Loucy (cell line): ENCODE measurements at regions not wholly inside any gene's neighbourhood (a gene's known extent, or its start where the extent isn't known, plus 50 kb on each side); places are given as distances from the start of the nearest gene placed in this dataset.

Experiments
- H2AFZ ChIP-seq: fragments of 200-600 bp; sonication (generic); 2 replicates; pipeline ENCODE4 v1.6.0; 2016; ENCODE audit warnings: antibody characterized with exemption, mild to moderate bottlenecking, low read length, moderate library complexity
- H3F3A ChIP-seq: fragments of 200-600 bp; 2 replicates; pipeline ENCODE4 v1.6.0; 2016; ENCODE audit warnings: antibody characterized with exemption, low read depth, mild to moderate bottlenecking
- H3K27me3 ChIP-seq: fragments of 200-600 bp; sonication (generic); 2 replicates; pipeline ENCODE4 v1.6.1; 2014; ENCODE audit warnings: low read length, mild to moderate bottlenecking; ENCODE audit not compliant: insufficient read depth, poor library complexity, severe bottlenecking
- H3K36me3 ChIP-seq: fragments of 200-600 bp; sonication (generic); 2 replicates; pipeline ENCODE4 v1.6.1; 2016; ENCODE audit warnings: low read length; ENCODE audit not compliant: insufficient read depth
- H3K4me1 ChIP-seq: fragments of 200-600 bp; sonication (generic); 2 replicates; pipeline ENCODE4 v1.5.1; 2014; ENCODE audit warnings: low read length, mild to moderate bottlenecking; ENCODE audit not compliant: insufficient read depth, poor library complexity, severe bottlenecking
- H3K4me2 ChIP-seq: fragments of 200-600 bp; sonication (generic); 2 replicates; pipeline ENCODE4 v1.6.0; 2014; ENCODE audit warnings: antibody characterized with exemption, low read length, low read depth, mild to moderate bottlenecking; ENCODE audit not compliant: poor library complexity, severe bottlenecking
- H3K4me3 ChIP-seq: fragments of 200-600 bp; sonication (generic); 2 replicates; pipeline ENCODE4 v1.5.1; 2014; ENCODE audit warnings: low read length, mild to moderate bottlenecking, mixed read lengths; ENCODE audit not compliant: poor library complexity, severe bottlenecking
- H3K79me2 ChIP-seq: fragments of 200-600 bp; sonication (generic); 2 replicates; pipeline ENCODE4 v1.6.1; 2014; ENCODE audit warnings: low read length; ENCODE audit not compliant: insufficient read depth
- H3K9ac ChIP-seq: fragments of 200-600 bp; sonication (generic); 2 replicates; pipeline ENCODE4 v1.6.0; 2014; ENCODE audit warnings: mild to moderate bottlenecking, low read depth, low read length, moderate library complexity; ENCODE audit not compliant: poor library complexity, severe bottlenecking
- H3K9me2 ChIP-seq: fragments of 200-600 bp; sonication (generic); replicated peaks from 2 replicates; pipeline ENCODE4 v1.6.1; 2016; ENCODE audit warnings: low read depth, low read length, mixed read lengths
- H3K9me3 ChIP-seq: fragments of 200-600 bp; sonication (generic); 2 replicates; pipeline ENCODE4 v1.6.1; 2014; ENCODE audit warnings: mild to moderate bottlenecking, antibody characterized with exemption, low read length, low read depth; ENCODE audit not compliant: insufficient read depth
- H4K20me1 ChIP-seq: fragments of 200-600 bp; sonication (generic); 2 replicates; pipeline ENCODE4 v1.6.0; 2014; ENCODE audit warnings: antibody characterized with exemption, low read length, mild to moderate bottlenecking; ENCODE audit not compliant: insufficient read depth, poor library complexity, severe bottlenecking
- CTCF ChIP-seq: fragments of 200-600 bp; sonication (generic); conservative IDR thresholded peaks from 2 replicates; pipeline ENCODE4 v1.5.1; 2014; ENCODE audit warnings: mild to moderate bottlenecking, antibody characterized with exemption, low read length
- EZH2phosphoT487 ChIP-seq: fragments of 200-600 bp; IDR thresholded peaks from 2 replicates; pipeline ENCODE4 v1.6.1; 2018; ENCODE audit warnings: antibody characterized with exemption, mild to moderate bottlenecking, moderate library complexity, borderline replicate concordance

GRCh38 chr3:150333477-150333876 lies 74.6 kb upstream of the TSC22D2 start:
- Histone ChIP-seq H3K79me2 (no peaks in the 10 kb centered on the region), H4K20me1 (no peaks in the 10 kb centered on the region), H3K27me3 (no peaks in the 10 kb centered on the region), H3K4me2 (no peak overlapping the region), H3K9me3 (no peaks in the 10 kb centered on the region), H3K4me1 (no peaks in the 10 kb centered on the region), H3K4me3 (no peak overlapping the region), H3K36me3 (no peaks in the 10 kb centered on the region), H3F3A (no peaks in the 10 kb centered on the region), H3K9me2 (no peaks in the 10 kb centered on the region), H2AFZ (no peak overlapping the region), H3K9ac (no peak overlapping the region)
- TF ChIP-seq EZH2phosphoT487, result no peak
- TF ChIP-seq CTCF, result no peak

- Histone ChIP-seq H4K20me1 (no peaks in the 10 kb centered on the region), H3K4me1 (no peaks in the 10 kb centered on the region), H3K9me2 (no peaks in the 10 kb centered on the region), H3F3A (no peaks in the 10 kb centered on the region), H3K36me3 (no peaks in the 10 kb centered on the region), H3K9me3 (no peaks in the 10 kb centered on the region), H3K27me3 (no peaks in the 10 kb centered on the region), H3K4me3 (no peak overlapping the region), H3K9ac (no peak overlapping the region), H3K4me2 (no peak overlapping the region), H2AFZ (peak overlapping the region; percentile 53), H3K79me2 (no peaks in the 10 kb centered on the region)
- TF ChIP-seq EZH2phosphoT487 (no peak), CTCF (no peak)
These were observed 76.0 kb upstream of the TSC22D2 start for GRCh38 chr3:150331978-150332568.

GRCh38 chr3:150330872-150331271 lies 77.2 kb upstream of the TSC22D2 start:
- no peak overlapping the region for H2AFZ ChIP-seq
- no peaks in the 10 kb centered on the region for H3K4me1 ChIP-seq
- no peaks in the 10 kb centered on the region for H3K9me3 ChIP-seq
- H3K36me3 ChIP-seq, result no peaks in the 10 kb centered on the region
- H3K9ac ChIP-seq, result no peak overlapping the region
- H3K79me2 ChIP-seq, result no peaks in the 10 kb centered on the region
- TF ChIP-seq EZH2phosphoT487 (no peak), CTCF (no peak)
- H3K9me2 ChIP-seq, result no peaks in the 10 kb centered on the region
- H3K27me3 ChIP-seq, result no peaks in the 10 kb centered on the region
- no peak overlapping the region for H3K4me3 ChIP-seq
- H3K4me2 ChIP-seq, result no peak overlapping the region
- H3F3A ChIP-seq, result no peaks in the 10 kb centered on the region
- H4K20me1 ChIP-seq, result no peaks in the 10 kb centered on the region
